HAP-1 (cell line): ENCODE measurements at regions not wholly inside any gene's neighbourhood (a gene's known extent, or its start where the extent isn't known, plus 50 kb on each side); places are given as distances from the start of the nearest gene placed in this dataset.

ENCODE experiments used
- DNase-seq, 2 experiments: peaks; one replicate each; pipeline ENCODE4 v3.0.0-alpha.2; 2016 to 2020; ENCODE audit warnings: low spot score in 2 of 2
- H3K27me3 ChIP-seq: fragments of 250-450 bp; sonication (Bioruptor Pico); 2 replicates; pipeline ENCODE4 v1.5.1; 2020; ENCODE audit warnings: low read depth, mild to moderate bottlenecking, moderate library complexity
- H3K36me3 ChIP-seq: fragments of 250-450 bp; sonication (Bioruptor Pico); replicated peaks from 2 replicates; pipeline ENCODE4 v1.5.1; 2020; ENCODE audit warnings: mild to moderate bottlenecking
- H3K4me1 ChIP-seq: fragments of 250-450 bp; sonication (Bioruptor Pico); 2 replicates; pipeline ENCODE4 v1.5.1; 2020; ENCODE audit warnings: mild to moderate bottlenecking
- H3K4me3 ChIP-seq: fragments of 250-450 bp; sonication (Bioruptor Pico); 2 replicates; pipeline ENCODE4 v1.5.1; 2020; ENCODE audit warnings: mild to moderate bottlenecking, moderate library complexity
- H3K9me3 ChIP-seq: fragments of 250-450 bp; sonication (Bioruptor Pico); 2 replicates; pipeline ENCODE4 v1.5.1; 2020; ENCODE audit warnings: mild to moderate bottlenecking, moderate library complexity
- in situ Hi-C: fragments of 300-500 bp; cut with MboI; formaldehyde crosslinking; loops from 3 replicates; pipeline ENCODE4 v1.14.3; 2020; ENCODE audit warnings: low sequenced_read_pairs, inconsistent platforms, mixed read lengths

DNA sequence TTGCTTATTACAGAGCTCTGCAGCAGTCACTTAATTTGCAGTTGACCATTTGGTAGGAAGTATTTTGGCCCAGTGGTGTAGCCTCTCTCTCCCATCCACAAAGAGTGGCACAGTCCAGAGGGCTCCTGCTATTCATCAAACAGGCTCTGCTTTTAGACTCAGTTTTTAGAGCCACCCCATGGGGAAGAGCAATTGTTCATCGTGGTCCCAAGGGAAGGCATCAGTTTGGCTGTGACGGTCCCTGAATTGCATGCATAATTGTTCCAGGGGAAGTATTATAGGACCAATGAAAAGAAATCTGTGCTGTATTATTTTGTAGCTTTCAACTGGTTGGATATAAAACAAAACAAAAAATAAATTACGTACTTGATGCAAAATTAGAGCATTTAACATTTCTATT, 799.0 kb downstream of the DACH1 start:
- Histone ChIP-seq H3K36me3 (no peaks in the 10 kb centered on the region), H3K9me3 (no peaks in the 10 kb centered on the region; the same call in none of the 2 replicates), H3K27me3 (no peaks in the 10 kb centered on the region), H3K4me1 (peaks cover 3% of the 10 kb centered on the region; the same call in 1 of the 2 replicates), H3K4me3 (no peak overlapping the region)
- DNase-seq: peak; percentile 6 to 16
- in situ Hi-C loops: no loop called here

DNA sequence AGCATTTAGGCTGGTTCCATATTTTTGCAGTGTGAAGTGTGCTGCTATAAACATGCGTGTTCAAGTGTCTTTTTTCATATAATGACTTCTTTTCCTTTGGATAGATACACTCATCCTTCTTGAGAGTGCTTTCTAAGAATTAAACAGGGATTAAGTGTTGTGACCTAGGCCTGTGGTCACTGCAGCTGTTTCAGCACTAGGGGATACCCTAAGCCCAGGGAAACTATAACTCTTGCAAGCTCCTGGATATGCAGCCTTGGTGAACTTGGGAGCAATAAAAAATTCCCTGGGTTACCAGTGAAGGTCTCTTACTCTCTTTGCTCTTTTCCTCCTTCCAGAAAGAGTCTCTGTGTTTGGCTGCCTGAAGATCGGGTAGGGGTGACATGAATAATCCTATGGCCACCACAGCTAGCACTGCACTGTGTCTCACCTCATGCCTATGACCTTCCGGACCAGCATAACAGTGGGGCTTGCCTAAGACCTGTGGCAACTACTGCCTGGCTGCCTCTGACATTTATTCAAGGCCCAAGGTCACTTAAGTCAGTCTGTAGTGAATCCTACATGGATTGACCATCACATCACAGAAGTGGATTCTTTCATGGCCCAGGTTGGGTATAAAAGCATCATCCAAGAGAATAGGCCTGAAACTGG, 799.7 kb downstream of the DACH1 start:
- Histone ChIP-seq H3K9me3 (no peaks in the 10 kb centered on the region; the same call in none of the 2 replicates), H3K4me1 (no peaks in the 10 kb centered on the region), H3K27me3 (no peaks in the 10 kb centered on the region), H3K36me3 (no peaks in the 10 kb centered on the region), H3K4me3 (no peak overlapping the region)
- in situ Hi-C loops: no loop called here
- DNase-seq: peak in 1 of 2 experiments; percentile 12

DNA sequence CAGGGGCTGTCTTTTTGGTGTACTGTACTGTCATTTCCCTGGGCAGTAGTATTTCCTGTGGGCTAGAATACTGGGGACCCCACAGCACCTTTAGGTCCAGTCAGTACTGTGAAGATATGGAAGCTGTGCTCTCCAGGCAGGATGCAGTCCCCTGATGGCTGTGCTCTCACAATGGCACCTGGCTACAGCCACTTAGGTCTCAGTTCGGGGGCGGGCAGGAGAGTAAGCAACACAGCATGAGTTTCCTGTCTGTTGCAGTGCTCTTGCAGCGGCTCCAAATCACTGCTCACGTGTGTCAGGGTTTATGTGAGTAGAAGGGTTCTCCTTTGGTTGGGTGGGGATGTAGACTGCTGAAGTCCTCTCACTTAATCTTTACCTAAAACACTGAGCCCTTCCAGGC, 810.4 kb downstream of the DACH1 start:
- no peak for DNase-seq
- Histone ChIP-seq H3K36me3 (no peaks in the 10 kb centered on the region), H3K27me3 (no peaks in the 10 kb centered on the region), H3K4me3 (no peak overlapping the region), H3K9me3 (no peaks in the 10 kb centered on the region), H3K4me1 (no peaks in the 10 kb centered on the region)
- in situ Hi-C loops: no loop called here

DNA sequence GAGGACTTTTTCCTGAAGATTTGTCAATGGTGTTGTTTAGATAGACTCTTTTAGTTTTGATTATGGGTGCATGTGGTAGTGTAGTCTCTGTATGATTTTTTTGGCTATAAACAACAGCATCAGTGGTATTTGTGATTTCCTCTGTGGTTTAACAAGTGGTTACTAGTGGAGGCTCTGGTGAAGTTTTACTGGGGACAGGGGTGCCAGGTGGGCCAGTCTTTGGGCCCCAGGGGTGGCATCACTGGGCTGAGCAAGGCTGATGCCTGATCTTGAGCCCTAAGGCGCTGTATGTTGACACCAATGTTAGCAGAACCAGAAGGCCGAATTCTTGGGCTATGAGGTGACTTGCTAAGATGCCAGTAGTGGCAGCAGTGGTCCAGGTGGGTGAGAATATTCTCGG, 811.4 kb downstream of the DACH1 start:
- Histone ChIP-seq H3K4me3 (no peak overlapping the region), H3K9me3 (no peaks in the 10 kb centered on the region), H3K4me1 (no peaks in the 10 kb centered on the region), H3K36me3 (no peaks in the 10 kb centered on the region), H3K27me3 (no peaks in the 10 kb centered on the region)
- in situ Hi-C loops: no loop called here
- DNase-seq: no peak

DNA sequence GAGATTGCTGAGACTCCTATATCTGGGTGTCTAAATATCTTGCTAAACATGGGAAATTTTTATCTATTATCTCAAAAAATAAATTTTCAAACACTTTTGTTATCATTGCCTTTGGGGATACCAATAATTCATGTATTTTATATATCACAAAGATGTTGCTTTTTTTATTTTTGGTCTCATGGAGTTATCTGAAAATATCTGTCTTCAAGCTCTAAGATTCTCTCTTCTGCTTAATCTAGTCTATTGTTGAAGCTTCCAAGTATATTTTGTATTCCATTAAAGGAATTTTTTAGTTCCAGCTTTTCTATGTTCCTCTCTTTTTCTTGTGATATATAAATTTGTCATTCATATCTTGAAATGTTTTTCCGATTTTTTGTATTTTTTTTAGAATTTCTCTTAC, 812.0 kb downstream of the DACH1 start:
- no peak for DNase-seq
- no peaks in the 10 kb centered on the region for H3K27me3 ChIP-seq
- no peaks in the 10 kb centered on the region for H3K9me3 ChIP-seq
- in situ Hi-C loops: no loop called here
- no peak overlapping the region for H3K4me3 ChIP-seq
- no peaks in the 10 kb centered on the region for H3K36me3 ChIP-seq
- H3K4me1 ChIP-seq: no peaks in the 10 kb centered on the region

DNA sequence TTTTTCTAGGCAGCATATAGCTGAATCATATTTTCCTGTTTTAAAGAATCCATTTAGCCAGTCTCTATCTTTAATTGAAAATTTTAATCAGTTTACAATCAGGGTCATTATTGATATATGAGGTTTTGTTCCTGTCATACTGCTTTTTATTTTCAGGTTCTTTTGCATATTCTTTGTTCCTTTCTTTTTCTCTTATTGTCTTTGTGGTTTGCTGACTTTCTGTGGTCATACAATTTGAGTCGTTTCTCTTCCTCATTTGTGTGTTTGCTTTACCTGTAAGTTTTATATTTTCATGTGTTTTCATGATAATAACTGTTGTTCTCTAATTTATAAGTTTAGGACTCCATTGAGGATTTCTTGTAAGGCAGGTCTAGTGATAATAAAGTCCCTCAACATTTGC, 812.6 kb downstream of the DACH1 start:
- Histone ChIP-seq H3K36me3 (no peaks in the 10 kb centered on the region), H3K27me3 (no peaks in the 10 kb centered on the region), H3K4me3 (no peak overlapping the region), H3K9me3 (no peaks in the 10 kb centered on the region), H3K4me1 (no peaks in the 10 kb centered on the region)
- DNase-seq: no peak
- in situ Hi-C loops: no loop called here

DNA sequence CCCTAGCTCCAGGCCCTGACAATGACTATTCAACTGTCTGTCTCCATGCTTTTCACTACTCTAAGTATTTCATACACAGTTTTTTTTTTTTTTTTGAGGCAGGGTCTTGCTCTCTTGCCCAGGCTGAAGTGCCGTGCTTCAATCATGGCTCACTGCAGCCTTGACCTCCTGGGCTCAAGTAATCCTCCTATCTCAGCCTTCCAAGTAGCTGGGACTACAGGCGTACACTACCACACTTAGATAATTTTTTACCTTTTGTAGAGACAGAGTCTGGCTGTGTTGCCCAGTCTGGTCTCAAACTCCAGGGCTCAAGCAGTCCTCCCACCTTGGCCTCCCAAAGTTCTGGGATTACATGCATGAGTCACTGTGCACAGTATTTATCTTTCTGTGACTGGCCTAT, 815.4 kb downstream of the DACH1 start:
- no peak overlapping the region for H3K4me3 ChIP-seq
- no peaks in the 10 kb centered on the region for H3K36me3 ChIP-seq
- H3K9me3 ChIP-seq: no peaks in the 10 kb centered on the region
- in situ Hi-C loops: no loop called here
- DNase-seq: no peak
- no peaks in the 10 kb centered on the region for H3K27me3 ChIP-seq
- no peaks in the 10 kb centered on the region for H3K4me1 ChIP-seq

DNA sequence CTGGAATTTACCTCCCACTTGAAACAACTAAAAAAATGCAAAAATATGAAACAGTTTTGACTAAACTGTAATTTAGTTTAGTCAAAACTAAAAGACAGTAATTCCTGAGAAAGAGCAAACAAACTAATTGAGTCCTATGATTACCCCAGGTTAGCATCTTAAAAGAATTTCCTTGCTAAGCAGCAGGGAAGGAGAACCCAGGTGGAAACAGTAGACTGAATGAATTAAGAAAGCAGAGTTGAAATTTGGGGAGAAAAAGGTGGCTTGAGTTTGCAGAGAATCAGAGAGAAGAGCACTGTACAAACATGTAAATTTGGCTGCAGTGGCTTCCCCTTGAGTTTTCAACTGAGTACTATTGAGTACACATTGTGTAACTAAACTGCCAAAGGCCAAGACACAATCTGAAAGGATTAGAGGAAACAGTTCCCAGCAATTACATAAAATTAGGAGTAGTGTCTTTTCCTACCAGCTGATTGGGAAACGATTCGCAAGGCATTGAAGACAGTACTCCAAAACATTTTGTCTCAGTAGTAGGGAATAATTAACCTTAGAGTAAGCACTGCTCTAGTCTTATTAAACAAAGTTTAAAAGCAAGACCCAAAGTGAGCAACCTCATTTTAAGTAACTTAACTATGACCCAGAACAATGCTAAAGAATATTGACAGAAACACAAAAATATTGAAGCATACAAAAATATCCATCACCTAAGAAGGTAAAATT, 820.5 kb downstream of the DACH1 start:
- no peaks in the 10 kb centered on the region for H3K4me1 ChIP-seq
- H3K9me3 ChIP-seq: no peaks in the 10 kb centered on the region
- H3K36me3 ChIP-seq: no peaks in the 10 kb centered on the region
- no peak for DNase-seq
- no peak overlapping the region for H3K4me3 ChIP-seq
- no peaks in the 10 kb centered on the region for H3K27me3 ChIP-seq
- in situ Hi-C loops: no loop called here

DNA sequence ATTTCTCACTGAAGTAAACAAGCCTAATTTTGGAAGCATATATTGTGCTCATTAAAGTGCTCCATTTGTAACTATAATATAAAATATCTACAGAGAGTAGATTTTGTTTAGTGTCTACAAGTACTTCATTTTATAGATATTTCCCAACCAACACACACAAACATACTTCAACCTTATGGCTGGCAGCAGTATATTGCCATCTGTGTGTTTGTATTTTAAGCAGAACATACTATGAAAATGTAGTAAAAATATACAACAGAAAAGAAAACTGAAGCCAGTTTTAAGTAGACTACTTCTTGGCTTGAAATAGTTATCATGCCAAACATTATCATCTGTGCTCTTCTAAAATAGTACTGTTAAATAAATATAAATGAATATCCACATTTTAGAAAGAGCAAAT, 821.9 kb downstream of the DACH1 start:
- Histone ChIP-seq H3K4me3 (no peak overlapping the region), H3K36me3 (no peaks in the 10 kb centered on the region), H3K9me3 (no peaks in the 10 kb centered on the region), H3K27me3 (no peaks in the 10 kb centered on the region), H3K4me1 (no peaks in the 10 kb centered on the region)
- in situ Hi-C loops: no loop called here
- no peak for DNase-seq

DNA sequence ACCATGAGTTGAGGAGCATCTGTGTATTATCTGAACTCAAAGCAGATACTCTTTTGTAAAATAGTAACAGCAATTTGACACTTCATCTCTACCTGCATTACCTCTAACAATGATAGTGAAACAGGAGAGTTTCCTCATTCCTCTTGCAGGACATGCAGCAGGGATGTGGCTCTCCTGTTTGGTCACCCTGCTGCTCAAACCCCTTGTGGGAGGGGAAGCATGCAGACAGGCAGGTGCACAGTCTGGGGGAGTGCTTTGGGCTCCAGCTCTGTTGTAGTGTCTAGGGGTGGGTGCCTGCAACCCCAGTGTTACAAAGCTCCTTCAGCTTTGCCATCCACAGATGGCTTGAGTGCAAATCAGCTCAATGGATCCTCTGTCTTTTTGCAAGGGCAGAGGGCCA, 827.6 kb downstream of the DACH1 start:
- no peak for DNase-seq
- no peaks in the 10 kb centered on the region for H3K36me3 ChIP-seq
- no peaks in the 10 kb centered on the region for H3K4me1 ChIP-seq
- in situ Hi-C loops: no loop called here
- no peaks in the 10 kb centered on the region for H3K9me3 ChIP-seq
- H3K4me3 ChIP-seq: no peak overlapping the region
- H3K27me3 ChIP-seq: no peaks in the 10 kb centered on the region

DNA sequence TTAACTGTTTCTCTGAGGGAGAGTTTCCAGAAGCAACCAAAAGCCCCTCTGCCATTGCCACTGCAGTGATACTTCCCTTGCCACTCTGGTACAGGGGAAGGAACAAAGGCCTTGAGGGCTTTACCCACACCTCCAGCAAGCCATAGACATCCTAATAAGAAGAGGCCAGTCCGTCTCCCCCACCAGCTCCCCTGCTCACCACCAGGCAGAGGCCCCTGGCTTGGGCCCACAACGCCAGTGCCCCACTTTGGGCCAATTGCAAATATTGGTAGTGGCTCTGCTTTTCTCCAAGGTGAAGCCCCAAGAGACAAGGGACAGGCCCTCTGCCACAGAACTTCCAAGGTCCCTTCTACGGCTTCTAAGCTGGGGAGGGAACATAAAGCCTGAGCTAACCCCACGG, 833.0 kb downstream of the DACH1 start:
- Histone ChIP-seq H3K4me3 (no peak overlapping the region), H3K4me1 (no peaks in the 10 kb centered on the region), H3K36me3 (no peaks in the 10 kb centered on the region), H3K9me3 (no peaks in the 10 kb centered on the region), H3K27me3 (no peaks in the 10 kb centered on the region)
- in situ Hi-C loops: no loop called here
- no peak for DNase-seq

DNA sequence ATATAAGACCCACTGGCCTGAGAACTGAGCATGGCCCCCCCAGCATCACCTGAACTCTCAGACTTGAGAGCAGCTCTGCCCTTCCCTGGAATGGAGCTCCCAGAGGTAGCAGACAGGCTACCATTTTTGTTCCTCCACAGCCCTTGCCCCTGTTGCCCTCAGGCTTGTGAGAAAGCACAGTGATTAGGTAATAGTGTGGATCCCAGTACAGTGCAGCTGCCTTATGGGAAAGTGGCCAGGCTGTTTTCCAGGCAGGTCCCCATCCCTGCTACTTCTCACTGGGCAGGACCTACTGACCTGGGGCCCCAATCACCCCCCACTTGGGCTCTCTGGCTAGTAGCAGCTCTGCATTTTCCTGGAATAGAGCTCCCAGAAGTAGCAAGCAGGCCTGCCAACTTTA, 834.0 kb downstream of the DACH1 start:
- H3K36me3 ChIP-seq: no peaks in the 10 kb centered on the region
- no peak for DNase-seq
- in situ Hi-C loops: no loop called here
- H3K4me3 ChIP-seq: no peak overlapping the region
- no peaks in the 10 kb centered on the region for H3K27me3 ChIP-seq
- H3K4me1 ChIP-seq: no peaks in the 10 kb centered on the region
- no peaks in the 10 kb centered on the region for H3K9me3 ChIP-seq

DNA sequence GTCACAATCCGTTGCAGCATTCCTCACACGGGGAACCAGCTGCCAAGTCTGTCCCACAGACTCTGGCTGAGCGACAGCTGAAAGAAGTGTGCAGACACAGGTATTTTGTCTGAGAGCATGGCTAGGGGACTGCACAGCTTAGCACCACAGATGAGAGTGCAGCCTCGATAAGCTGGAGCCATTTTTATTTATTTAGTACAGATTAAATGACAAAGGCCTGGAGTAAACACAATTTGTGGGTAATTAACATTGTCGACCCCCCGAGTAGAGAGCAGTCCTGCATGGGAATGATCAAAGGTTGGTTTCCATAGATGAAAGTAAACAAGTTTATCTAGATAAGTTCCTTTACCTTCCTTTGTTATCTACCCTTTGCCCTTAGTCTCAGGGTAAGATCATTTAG, 836.2 kb downstream of the DACH1 start:
- Histone ChIP-seq H3K4me1 (no peaks in the 10 kb centered on the region), H3K4me3 (no peak overlapping the region), H3K36me3 (no peaks in the 10 kb centered on the region), H3K9me3 (no peaks in the 10 kb centered on the region), H3K27me3 (no peaks in the 10 kb centered on the region)
- DNase-seq: no peak
- in situ Hi-C loops: no loop called here

DNA sequence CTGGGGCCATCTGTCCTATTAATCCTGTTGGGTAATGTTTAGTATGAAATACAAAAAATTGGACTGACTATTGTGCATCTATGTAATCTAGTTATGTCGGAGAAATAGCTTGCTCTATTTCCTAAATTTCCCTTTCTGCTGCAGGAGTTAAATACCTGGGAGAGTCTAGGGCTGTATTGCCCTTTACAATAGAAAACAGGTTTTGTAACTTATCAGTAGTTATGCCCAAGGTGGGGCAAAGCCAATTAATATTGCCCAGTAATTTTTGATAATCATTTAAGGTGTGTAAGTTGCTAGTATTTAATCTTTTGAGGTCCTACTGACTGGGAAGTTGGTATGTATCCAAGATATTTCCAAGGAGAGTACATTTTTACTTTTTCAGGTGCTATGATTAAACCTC, 838.1 kb downstream of the DACH1 start:
- no peaks in the 10 kb centered on the region for H3K27me3 ChIP-seq
- no peak for DNase-seq
- in situ Hi-C loops: no loop called here
- H3K36me3 ChIP-seq: no peaks in the 10 kb centered on the region
- H3K4me1 ChIP-seq: no peaks in the 10 kb centered on the region
- H3K9me3 ChIP-seq: no peaks in the 10 kb centered on the region
- H3K4me3 ChIP-seq: no peak overlapping the region
